GM18519 (cell line): ENCODE measurements at regions not wholly inside any gene's neighbourhood (a gene's known extent, or its start where the extent isn't known, plus 50 kb on each side); places are given as distances from the start of the nearest gene placed in this dataset.
A peak's percentile ranks its signal among the peaks of the same experiment; 100 is the strongest.
"Not testable (repeated sequence)": the region's sequence is repeated elsewhere in the genome, so short reads cannot be mapped to it uniquely, and the experiment has no call there.

ENCODE experiments used
- ATAC-seq: cut with Tn5 transposase; IDR thresholded peaks from one replicate; pipeline ENCODE4 v1.9.1; 2021; ENCODE audit warnings: mild to moderate bottlenecking, moderate library complexity; ENCODE audit not compliant: unreplicated experiment, low FRiP score

GRCh38 chr14:45868863-45869262, 615.9 kb upstream of the MIS18BP1 start:
- no peak for ATAC-seq

- ATAC-seq: peak; percentile 58
Observed at GRCh38 chr14:45868377-45868776, 615.4 kb upstream of the MIS18BP1 start.

DNA sequence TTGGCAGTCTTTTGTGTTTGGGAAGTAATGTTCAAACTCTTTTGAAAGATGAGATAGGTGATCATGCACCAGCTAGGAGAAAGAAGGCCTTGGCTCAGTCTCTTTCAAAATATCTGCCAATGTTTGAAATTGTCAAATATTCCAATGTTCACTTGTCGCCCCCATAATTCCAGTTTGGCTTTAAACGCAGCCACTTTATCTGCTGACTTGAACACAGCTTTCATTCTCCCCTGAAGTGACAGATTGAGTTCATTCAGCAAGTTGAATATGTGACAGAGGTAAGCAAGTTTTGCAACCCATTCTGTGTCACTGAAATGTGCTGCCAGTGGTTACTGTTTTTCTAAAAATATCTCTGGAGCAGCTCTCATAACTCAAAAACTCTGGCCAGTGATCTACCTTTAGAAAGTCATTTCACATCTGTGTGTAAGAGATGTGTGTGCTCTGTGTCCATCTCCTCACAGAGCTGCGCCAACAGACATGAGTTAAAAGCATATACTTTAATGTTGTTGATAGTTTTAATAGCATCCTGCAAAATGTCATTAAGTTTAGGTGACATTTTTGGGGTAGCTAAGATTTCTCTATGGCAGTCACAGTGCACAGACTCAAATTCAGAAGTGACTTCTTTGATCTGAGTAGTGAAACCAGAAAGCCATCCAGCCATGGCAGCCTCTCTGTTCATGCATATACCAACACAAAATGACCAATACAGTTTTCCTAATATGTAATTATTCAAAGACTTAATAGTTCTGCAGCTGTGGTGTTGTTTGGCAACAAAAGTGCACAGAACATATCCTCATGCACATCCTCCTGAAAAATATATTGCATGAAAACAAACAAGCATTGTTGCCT, 614.3 kb upstream of the MIS18BP1 start:
- no peak for ATAC-seq

- no peak for ATAC-seq
Observed at GRCh38 chr14:45838597-45838996, 585.6 kb upstream of the MIS18BP1 start.

- no peak for ATAC-seq
Observed at GRCh38 chr14:45819107-45819506, 566.1 kb upstream of the MIS18BP1 start.

- ATAC-seq: no peak
Observed at GRCh38 chr14:45811155-45811554, 558.2 kb upstream of the MIS18BP1 start.

DNA sequence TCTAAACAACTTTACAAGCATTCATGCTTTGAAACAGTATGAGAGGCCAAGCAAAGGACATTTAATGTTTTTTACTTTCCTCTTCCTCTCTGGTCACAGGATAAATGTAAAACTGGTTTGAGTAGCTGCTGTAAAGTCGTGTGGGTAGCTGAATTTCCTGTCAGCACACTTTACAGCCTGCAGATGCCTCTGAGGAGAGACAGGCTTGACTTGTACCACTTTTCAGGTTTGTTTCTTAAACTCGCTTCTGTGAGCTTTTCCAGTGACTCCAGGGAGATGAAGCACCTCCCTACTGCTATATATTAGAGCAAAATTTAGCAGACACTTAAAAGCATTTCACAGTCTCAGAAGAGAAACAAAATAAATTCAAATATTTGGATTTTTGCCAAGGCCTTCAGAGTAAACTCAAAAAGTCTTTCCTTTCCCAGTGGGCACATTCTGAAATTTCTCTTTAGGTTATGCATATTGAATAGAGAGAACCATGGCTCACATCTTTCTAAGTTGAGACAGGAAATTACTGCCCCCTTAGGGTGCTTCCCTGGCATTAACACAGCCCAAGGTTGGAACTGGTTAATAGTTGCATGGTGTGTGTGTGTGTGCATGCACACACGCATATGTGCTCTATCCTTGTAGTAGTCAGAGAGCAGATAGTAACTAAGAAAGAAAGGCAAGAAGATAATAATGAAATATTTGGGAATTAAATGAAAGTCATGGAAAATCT, 557.3 kb upstream of the MIS18BP1 start:
- ATAC-seq: no peak

DNA sequence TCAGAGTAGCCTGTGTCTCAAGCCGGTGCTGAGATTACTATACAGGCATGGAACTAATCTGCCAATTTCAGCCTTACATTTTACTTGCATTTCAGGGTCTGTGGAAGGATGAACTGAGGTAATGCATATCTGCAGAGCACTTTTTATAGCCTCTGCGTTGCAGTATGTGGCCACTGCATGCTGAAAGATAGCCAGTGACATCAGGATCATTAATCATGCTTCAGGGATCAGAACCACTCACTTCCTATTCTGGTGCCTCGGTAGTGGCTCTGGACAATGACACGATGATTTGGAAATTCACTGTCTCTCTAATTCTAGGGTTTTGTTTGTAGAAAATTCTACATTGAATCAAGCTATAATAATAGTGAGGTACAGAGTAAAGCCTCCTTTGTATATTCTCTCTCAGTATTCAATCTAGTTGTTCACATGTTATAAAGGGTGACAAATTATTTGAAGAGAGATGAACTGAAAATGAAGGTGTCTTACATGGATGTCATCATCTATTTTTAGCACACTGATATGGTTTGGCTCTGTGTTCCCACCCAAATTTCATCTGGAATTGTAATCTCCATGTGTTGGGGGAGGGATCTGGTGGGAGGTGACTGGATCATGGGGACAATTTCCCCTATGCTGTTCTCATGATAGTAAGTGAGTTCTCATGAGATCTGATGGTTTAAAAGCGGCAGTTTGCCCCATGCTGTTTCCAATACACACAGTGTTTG, 554.3 kb upstream of the MIS18BP1 start:
- ATAC-seq: no peak

- no peak for ATAC-seq
Observed at GRCh38 chr14:45799511-45799910, 546.5 kb upstream of the MIS18BP1 start.

- no peak for ATAC-seq
Observed at GRCh38 chr14:45798659-45799058, 545.7 kb upstream of the MIS18BP1 start.

DNA sequence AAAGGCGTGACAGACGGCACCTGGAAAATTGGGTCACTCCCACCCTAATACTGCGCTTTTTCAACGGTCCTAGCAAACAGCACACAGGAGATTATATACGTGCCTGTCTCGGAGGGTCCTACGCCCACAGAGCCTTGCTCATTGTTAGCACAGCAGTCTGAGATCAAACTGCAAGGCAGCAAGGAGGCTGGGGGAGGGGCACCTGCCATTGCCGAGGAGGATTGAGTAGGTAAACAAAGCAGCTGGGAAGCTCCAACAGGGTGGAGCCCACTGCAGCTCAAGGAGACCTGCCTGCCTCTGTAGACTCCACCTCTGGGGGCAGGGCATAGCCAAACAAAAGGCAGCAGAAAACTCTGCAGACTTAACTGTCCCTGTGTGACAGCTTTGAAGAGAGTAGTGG, 543.0 kb upstream of the MIS18BP1 start:
- ATAC-seq: not testable (repeated sequence)

DNA sequence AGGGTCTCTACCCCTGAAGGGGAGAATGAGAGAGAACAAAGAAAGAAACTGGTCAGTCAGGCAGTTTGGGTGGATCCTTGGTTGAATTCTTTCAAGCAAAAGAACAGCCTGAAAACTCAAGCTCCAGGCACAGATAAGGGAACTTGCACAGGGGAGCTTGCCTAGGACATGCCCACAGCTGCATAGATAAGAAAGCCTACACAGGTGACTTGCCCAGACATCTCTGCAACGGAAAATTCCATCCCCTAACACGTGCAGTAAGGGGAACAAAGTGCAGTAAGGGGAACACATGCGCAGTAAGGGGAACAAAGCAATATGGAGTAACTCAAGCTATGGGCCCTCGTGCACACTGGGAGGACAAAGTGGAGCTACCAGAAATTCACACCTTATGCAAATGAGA, 540.1 kb upstream of the MIS18BP1 start:
- no peak for ATAC-seq

GRCh38 chr14:45790293-45790692, 537.3 kb upstream of the MIS18BP1 start:
- no peak for ATAC-seq

GRCh38 chr14:45787167-45787566, 534.2 kb upstream of the MIS18BP1 start:
- no peak for ATAC-seq

DNA sequence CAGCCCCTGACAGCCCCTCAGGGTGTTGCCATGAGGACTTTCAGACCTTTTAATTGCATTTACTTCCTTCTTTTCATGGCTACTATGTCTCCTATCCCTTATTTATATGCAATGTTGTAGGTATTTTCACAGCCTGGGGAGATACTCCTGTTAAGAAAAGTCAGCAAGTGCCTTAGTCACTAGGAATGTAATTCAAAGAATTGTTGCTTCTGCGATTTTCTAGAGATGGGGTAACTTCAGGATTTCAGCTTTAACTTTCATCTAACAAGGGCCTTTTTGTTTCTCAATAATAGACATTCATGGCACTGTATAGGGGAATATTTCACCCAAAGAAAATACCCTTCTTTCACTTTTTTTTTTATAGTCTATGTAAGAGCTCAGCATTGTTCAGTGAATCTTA, 533.3 kb upstream of the MIS18BP1 start:
- no peak for ATAC-seq

- ATAC-seq: no peak
Observed at GRCh38 chr14:45785240-45785639, 532.2 kb upstream of the MIS18BP1 start.

DNA sequence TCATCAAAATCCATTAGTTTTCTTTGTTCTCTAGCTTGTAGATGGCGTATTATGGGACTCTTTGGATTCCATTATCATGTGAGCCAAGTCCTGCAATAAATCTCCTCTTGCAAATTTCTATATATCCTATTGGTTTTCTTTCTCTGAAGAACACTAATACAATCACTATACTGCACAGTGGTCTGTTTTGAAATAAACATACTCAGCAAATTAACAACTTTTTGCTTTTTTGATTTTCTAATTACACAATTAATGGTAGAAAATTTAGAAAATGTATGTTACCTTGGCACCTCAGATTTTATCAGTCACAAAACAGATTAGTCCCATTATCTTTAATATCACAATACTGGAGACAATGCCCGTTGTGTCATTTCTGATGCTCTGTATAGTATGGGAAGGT, 513.2 kb upstream of the MIS18BP1 start:
- ATAC-seq: no peak

DNA sequence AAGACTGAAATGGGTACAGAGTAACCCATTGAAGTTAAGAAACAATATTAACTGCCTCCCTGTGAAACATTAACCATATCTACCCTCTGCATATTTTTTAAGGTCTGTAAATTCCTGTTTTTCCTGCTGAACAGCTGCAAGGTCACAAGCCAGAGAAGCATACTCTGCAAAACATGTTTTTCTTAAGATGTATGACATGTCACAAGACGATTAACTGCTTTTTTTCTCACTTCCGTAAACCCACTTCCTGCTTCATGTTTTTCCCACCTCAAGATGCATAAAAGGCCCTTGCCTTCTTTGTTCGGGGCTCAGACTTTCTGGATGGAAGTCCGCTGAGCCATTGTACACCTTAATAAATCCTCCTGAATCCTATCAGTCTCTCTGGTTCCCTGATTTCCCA, 504.7 kb upstream of the MIS18BP1 start:
- no peak for ATAC-seq

DNA sequence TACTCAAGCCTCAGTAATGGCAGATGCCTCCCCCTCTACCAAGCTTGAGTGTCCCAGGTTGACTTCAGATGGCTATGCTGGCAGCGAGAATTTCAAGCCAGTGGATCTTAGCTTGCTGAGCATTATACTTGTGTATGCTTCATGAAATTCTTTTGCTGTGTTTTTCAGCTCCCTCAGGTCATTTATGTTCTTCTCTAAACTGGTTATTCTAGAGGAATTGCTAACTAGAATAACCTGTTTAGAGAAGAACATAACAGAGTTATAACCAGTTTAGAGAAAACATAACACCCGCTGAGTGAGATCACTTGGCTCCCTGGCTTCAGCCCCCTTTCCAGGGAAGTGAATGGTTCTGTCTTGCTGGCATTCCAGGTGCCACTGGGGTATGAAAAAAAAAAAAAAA, 503.4 kb upstream of the MIS18BP1 start:
- not testable (repeated sequence) for ATAC-seq

DNA sequence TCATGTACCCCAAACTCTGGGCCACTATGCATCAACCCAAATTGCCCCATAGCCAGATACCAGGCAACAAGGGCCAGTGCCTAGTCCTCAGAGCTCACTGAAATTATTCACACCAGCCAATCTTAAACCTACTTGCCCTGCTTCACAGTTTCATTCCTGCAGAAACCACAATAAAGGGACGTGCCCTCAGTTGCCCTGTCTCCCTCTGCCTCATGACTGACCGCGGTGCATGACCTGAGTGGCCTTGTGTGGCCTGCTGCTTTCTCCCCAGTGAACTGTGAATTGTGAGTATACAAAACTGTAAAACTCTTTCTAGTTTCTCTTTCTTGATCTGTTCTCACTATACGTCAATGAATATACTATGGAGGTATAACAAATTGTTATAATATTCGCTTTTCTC, 490.9 kb upstream of the MIS18BP1 start:
- no peak for ATAC-seq

DNA sequence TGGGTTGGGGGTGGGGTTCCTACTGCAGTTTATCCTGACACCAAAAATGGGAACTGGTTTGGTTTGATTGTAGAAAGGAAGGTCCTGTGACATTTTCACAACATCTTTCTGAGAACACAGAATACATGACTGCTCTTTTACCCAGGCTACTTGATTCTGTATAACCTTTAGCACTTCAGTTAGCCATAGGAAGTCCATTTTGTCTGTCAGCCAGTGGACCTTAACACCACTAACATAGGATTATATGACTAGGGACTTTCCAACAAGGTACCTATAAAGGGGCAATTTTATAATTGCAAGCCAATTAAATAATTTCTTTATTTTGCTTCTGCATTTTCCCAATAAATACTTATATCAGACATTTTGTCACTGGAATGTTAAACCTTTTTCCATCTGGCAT, 489.2 kb upstream of the MIS18BP1 start:
- no peak for ATAC-seq
